DND-41 (cell line): ENCODE measurements at regions not wholly inside any gene's neighbourhood (a gene's known extent, or its start where the extent isn't known, plus 50 kb on each side); places are given as distances from the start of the nearest gene placed in this dataset.

Source experiments
- CTCF ChIP-seq: IDR thresholded peaks from 2 replicates; pipeline ENCODE4 v1.5.1; 2012; ENCODE audit warnings: borderline replicate concordance, low read length, moderate library complexity, mild to moderate bottlenecking; ENCODE audit not compliant: poor library complexity, severe bottlenecking; ENCODE audit errors: extremely low read depth
- EZH2 ChIP-seq: IDR thresholded peaks from 3 replicates; pipeline ENCODE4 v1.6.1; 2012; ENCODE audit warnings: borderline replicate concordance, low read depth, mild to moderate bottlenecking, moderate library complexity, low read length, inconsistent platforms; ENCODE audit not compliant: severe bottlenecking

DNA sequence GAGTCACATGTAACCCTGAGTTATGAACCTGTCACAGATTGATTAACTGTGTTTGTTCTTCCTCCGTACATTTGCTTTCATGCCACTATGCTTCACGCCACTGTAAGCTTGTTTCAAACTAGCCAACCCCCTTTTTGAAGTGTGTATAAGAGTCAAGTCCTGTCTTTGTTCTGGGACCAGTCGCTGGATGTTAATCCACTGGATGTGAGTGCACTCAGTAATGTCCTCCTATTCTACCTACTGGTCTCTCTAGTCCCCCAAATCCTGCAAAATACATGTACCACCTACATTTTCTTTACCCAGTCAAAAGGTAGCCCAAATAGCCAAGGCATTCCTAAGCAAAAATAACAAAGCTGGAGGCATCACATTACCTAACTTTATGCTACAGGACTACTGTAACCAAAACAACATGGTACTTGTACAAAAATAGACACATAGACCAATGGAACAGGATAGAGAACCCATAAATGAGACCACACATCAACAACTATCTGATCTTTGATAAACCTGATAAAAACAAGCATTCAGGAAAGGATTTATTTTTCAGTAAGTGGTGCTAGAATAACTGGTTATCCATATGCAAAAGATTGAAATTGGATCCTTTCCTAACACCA lies 1139.1 kb upstream of the SEMA6A start:
- TF ChIP-seq CTCF (no peak), EZH2 (no peak)
